ENCODE measurements at regions not wholly inside any gene's neighbourhood (a gene's known extent, or its start where the extent isn't known, plus 50 kb on each side); places are given as distances from the start of the nearest gene placed in this dataset.

DNA sequence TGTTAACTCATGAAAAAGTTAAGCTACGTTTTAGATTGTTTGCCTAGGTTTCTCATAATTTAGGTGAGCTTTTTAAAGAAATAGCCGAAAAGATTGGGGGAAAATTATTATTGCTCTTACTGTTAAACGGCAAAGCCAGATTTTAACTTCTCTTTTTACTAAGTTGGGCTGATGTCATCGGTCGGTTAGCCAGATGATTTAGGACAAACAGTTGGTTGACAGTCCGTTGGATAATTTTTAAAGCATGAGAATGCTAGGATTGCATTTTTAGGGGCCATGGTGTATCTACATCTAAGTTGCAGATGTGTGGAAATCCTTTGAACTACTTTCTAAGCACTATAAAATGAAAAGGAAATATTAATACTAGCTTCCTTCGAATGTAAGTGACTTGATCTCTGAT lies 280.9 kb upstream of the AKR1E2 start:
- no peak overlapping the region for H3K27ac ChIP-seq
- TF ChIP-seq, protein P1, sequence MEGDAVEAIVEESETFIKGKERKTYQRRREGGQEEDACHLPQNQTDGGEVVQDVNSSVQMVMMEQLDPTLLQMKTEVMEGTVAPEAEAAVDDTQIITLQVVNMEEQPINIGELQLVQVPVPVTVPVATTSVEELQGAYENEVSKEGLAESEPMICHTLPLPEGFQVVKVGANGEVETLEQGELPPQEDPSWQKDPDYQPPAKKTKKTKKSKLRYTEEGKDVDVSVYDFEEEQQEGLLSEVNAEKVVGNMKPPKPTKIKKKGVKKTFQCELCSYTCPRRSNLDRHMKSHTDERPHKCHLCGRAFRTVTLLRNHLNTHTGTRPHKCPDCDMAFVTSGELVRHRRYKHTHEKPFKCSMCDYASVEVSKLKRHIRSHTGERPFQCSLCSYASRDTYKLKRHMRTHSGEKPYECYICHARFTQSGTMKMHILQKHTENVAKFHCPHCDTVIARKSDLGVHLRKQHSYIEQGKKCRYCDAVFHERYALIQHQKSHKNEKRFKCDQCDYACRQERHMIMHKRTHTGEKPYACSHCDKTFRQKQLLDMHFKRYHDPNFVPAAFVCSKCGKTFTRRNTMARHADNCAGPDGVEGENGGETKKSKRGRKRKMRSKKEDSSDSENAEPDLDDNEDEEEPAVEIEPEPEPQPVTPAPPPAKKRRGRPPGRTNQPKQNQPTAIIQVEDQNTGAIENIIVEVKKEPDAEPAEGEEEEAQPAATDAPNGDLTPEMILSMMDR (IDR thresholded peaks at IDR 0.05): no peak
- DNase-seq (no peak), ATAC-seq (peak in 1 of 8 donors; percentile 51)
- H3K27me3 ChIP-seq: no peaks in the 10 kb centered on the region
- 81% methylated on average over 7 of the region's 7 CpGs for WGBS, 2 donors
- H3K36me3 ChIP-seq: no peaks in the 10 kb centered on the region
- H3K9me3 ChIP-seq: peaks cover 0 to 18% (median 9%) of the 10 kb centered on the region in 11 donors
- no peak overlapping the region for H3K4me3 ChIP-seq
- peaks cover 0 to 6% (median 0%) of the 10 kb centered on the region in 9 donors for H3K4me1 ChIP-seq
- intact Hi-C loops (cut with DNase I): no loop called here

DNA sequence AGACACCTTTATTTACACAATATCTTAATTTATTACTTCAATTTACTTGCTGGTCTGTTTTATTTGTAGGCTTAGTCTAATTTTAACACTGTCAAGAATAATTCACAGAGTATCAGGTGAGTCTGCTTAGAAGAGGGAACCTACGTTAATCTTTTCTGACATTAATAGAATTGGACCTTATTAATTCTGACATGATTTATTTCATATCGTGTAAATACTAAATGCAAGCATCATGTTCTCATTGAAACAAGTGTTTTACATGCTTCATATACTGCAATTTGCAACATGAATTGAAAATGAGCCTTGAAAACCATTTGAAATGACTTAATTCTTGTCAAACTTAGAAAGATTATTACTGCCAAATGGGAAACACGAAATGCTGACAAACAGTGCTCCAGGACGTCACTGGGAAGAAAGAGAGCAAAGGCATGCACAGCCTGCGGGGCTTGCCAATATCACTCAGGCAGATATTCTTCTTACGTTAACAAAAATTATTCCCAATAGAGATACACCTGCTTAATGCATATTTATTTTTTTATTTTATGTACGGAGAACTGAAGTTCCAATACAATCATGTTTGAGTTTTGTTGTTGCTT lies 282.0 kb upstream of the AKR1E2 start:
- Histone ChIP-seq H3K4me1 (peaks cover 0 to 6% (median 0%) of the 10 kb centered on the region in 9 donors), H3K27ac (no peak overlapping the region), H3K27me3 (no peaks in the 10 kb centered on the region), H3K4me3 (no peak overlapping the region), H3K36me3 (no peaks in the 10 kb centered on the region), H3K9me3 (peaks cover 0 to 27% (median 9%) of the 10 kb centered on the region in 11 donors)
- no peak for DNase-seq
- 72 to 74% methylated on average over 7 of the region's 7 CpGs for WGBS, 2 donors
- TF ChIP-seq, protein P1 (IDR thresholded peaks at IDR 0.05): no peak
- ATAC-seq: no peak
- intact Hi-C loops (cut with DNase I): loop anchor here in 2 of 10 donors (5.0 kb wide), 2 partner anchors 63 to 602 kb away; no protein-coding TSS in a partner anchor

DNA sequence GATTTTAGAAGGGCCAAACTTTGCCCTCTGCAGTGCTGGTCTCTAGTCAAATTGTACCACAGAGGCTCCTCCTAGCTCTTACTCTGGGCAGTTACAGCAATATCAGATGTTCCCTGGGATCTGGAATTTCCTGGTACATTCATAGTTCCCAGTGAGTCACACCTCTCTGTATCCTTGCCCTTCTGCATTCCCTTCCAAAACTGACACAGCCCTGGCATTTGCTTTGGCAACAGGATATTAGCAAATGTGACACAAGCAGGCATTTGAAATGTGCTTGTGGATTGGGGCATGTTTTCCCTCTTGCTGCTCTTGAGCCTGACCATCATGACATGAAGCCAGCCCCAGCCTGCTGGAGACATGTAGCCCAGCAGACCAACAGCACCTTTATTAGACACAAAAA lies 284.7 kb upstream of the AKR1E2 start:
- Histone ChIP-seq H3K27me3 (no peaks in the 10 kb centered on the region), H3K27ac (peak overlapping the region in 2 of 10 donors; percentile 11 to 62), H3K4me1 (peaks cover 0 to 6% (median 0%) of the 10 kb centered on the region in 9 donors), H3K4me3 (no peak overlapping the region), H3K9me3 (peaks cover 0 to 52% (median 9%) of the 10 kb centered on the region in 11 donors), H3K36me3 (no peaks in the 10 kb centered on the region)
- TF ChIP-seq, protein P1 (IDR thresholded peaks at IDR 0.05): no peak
- intact Hi-C loops (cut with DNase I): loop anchor here in 2 of 10 donors (5.0 kb wide), 2 partner anchors 66 to 599 kb away; no protein-coding TSS in a partner anchor
- ATAC-seq (peak in 4 of 8 donors; percentile 35 to 89 (median 74)), DNase-seq (no peak)

DNA sequence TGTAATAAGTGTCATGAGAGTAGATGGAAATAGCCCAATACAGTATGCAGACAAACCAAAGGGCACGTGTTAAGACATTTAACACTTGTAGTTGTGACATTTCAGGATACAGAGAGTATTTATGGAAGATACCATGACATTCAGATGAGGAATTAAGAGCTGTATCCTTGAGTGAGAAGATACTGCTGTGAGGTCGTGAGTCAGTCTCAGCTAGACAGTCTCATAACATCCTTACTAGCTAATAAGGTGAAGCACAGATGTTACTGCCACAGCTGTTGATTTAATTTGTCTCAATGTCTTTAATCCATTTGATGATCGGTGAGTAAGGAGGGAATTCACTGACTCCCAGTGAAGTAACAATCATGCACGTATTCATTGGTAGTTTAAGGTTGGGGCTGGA lies 288.0 kb upstream of the AKR1E2 start:
- no peak for ATAC-seq
- 80 to 94% methylated on average over 4 of the region's 4 CpGs for WGBS, 2 donors
- H3K36me3 ChIP-seq: no peaks in the 10 kb centered on the region

More for the DNA sequence above, 288.0 kb upstream of the AKR1E2 start:
- DNase-seq: no peak
- Histone ChIP-seq H3K4me1 (peaks cover 0 to 7% (median 0%) of the 10 kb centered on the region in 9 donors), H3K27me3 (no peaks in the 10 kb centered on the region), H3K9me3 (peaks cover 0 to 52% (median 9%) of the 10 kb centered on the region in 11 donors), H3K27ac (no peak overlapping the region), H3K4me3 (no peak overlapping the region)
- TF ChIP-seq, protein P1 (IDR thresholded peaks at IDR 0.05): no peak
- intact Hi-C loops (cut with DNase I): loop anchor here in 1 of 10 donors (10.0 kb wide), 1 partner anchor 87 kb away; no protein-coding TSS in a partner anchor
